Left ventricle myocardium inferior (tissue), 1 donor: ENCODE measurements at regions not wholly inside any gene's neighbourhood (a gene's known extent, or its start where the extent isn't known, plus 50 kb on each side); places are given as distances from the start of the nearest gene placed in this dataset.

Experiments used
- DNase-seq: peaks from one replicate; pipeline ENCODE4 v3.0.0-alpha.2; 2020
- H3K27ac ChIP-seq: fragments of 200-600 bp; replicated peaks from 2 replicates; pipeline ENCODE4 v1.8.0; 2021
- H3K27me3 ChIP-seq: fragments of 200-600 bp; 2 replicates; pipeline ENCODE4 v1.8.0; 2021; ENCODE audit warnings: low read depth
- H3K36me3 ChIP-seq: fragments of 200-600 bp; 2 replicates; pipeline ENCODE4 v1.8.0; 2021
- H3K4me1 ChIP-seq: fragments of 200-600 bp; 2 replicates; pipeline ENCODE4 v1.8.0; 2021
- H3K4me3 ChIP-seq: fragments of 200-600 bp; 2 replicates; pipeline ENCODE4 v1.8.0; 2021; ENCODE audit warnings: mild to moderate bottlenecking, moderate library complexity
- H3K9me3 ChIP-seq: fragments of 200-600 bp; replicated peaks from 2 replicates; pipeline ENCODE4 v1.8.0; 2021
- intact Hi-C: fragments of 100-400 bp; cut with micrococcal nuclease; formaldehyde crosslinking; loops from one replicate; pipeline ENCODE4 v1.11.0; 2022
- TF ChIP-seq, protein P1 (sequence below): fragments of 200-600 bp; IDR thresholded peaks from 2 replicates; pipeline ENCODE4 v1.8.0; 2021; ENCODE audit warnings: antibody characterized with exemption, mild to moderate bottlenecking, borderline replicate concordance
- donor health status: DM: no; HTN: yes; CAD: no; lungs with severe emphysema.

DNA sequence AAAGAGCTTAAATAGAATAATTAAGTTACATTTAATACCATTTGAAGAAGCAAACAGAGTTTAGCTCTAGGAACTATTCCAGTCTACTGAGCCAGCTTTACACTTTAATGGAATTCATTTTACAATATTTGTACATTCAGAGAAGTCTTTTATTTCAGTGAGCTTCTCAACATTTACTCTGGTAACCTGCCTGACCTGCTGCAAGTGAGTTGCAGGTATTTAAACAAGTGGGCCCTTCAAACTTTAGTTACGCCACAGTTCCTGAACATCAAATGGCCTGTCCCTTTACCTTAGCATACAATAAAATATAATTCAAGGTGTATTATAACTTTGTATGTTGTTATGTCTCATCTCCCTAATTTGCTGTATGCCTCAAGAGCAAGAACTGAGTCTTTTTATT, 121.6 kb upstream of the SEMA3C start:
- intact Hi-C loops: no loop called here
- no peaks in the 10 kb centered on the region for H3K36me3 ChIP-seq
- no peak overlapping the region for H3K4me3 ChIP-seq
- no peak overlapping the region for H3K27ac ChIP-seq
- no peaks in the 10 kb centered on the region for H3K9me3 ChIP-seq
- TF ChIP-seq, protein P1, sequence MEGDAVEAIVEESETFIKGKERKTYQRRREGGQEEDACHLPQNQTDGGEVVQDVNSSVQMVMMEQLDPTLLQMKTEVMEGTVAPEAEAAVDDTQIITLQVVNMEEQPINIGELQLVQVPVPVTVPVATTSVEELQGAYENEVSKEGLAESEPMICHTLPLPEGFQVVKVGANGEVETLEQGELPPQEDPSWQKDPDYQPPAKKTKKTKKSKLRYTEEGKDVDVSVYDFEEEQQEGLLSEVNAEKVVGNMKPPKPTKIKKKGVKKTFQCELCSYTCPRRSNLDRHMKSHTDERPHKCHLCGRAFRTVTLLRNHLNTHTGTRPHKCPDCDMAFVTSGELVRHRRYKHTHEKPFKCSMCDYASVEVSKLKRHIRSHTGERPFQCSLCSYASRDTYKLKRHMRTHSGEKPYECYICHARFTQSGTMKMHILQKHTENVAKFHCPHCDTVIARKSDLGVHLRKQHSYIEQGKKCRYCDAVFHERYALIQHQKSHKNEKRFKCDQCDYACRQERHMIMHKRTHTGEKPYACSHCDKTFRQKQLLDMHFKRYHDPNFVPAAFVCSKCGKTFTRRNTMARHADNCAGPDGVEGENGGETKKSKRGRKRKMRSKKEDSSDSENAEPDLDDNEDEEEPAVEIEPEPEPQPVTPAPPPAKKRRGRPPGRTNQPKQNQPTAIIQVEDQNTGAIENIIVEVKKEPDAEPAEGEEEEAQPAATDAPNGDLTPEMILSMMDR: no peak
- no peak for DNase-seq
- H3K4me1 ChIP-seq: no peaks in the 10 kb centered on the region
- H3K27me3 ChIP-seq: no peaks in the 10 kb centered on the region

DNA sequence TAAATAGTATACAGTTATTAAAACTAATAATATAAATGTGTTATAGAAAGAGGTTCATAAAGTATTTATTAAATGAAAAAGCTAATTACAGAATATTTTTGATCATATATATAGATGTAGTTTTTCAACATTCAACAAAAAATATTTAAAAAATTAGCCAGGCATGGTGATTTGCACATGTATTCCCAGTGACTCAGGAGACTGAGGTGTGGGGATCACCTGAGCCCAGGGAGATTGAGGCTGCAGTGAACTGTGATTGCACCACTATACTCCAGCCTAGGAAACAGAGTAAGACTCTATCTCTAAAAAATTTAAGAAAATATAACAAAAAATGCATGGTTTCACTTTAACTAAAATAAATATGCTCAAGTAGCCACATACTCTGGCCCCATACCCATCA, 118.0 kb upstream of the SEMA3C start:
- H3K27ac ChIP-seq: no peak overlapping the region
- intact Hi-C loops: no loop called here
- DNase-seq: no peak

DNA sequence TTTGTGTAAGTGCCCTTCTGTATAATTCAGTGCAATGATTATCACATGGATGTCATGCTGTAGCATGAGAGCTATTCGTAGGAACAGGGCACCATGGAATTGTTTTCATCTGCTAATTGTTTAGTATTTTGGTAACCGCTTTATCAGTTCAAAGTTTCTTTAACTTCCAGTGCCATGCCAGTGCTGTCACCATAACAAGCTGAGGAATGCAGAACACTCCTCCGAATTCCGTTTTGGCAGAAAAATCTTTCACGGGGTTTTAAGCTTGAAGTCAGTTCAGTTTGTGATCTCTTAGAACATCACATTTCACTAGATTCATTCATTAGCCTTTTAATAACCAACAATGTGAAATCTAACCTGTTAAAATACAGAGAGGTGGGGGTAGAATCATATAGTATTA, 117.2 kb upstream of the SEMA3C start:
- H3K27me3 ChIP-seq: no peaks in the 10 kb centered on the region
- intact Hi-C loops: no loop called here
- DNase-seq: no peak

More for the DNA sequence above, 118.0 kb upstream of the SEMA3C start:
- no peak overlapping the region for H3K4me3 ChIP-seq
- H3K27me3 ChIP-seq: no peaks in the 10 kb centered on the region
- H3K4me1 ChIP-seq: no peaks in the 10 kb centered on the region
- H3K9me3 ChIP-seq: no peaks in the 10 kb centered on the region
- H3K36me3 ChIP-seq: no peaks in the 10 kb centered on the region
- TF ChIP-seq, protein P1: no peak

DNA sequence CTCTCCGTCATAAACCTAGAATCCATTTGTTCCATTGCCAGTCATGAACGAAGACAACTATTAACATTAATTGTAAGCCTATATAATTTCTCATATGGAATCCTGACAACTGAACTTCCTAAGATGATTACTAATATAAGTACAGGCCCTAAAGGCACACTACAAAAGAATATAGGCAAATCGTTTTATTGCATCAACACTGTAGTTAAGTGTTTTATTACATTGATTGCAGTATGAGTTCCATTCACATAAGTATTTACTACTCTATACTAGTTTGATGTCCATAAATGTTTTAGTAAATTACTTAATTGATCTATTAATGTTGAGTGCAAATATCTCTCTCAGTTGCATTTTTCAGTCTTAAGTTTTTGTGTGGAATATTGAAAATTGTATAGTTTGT, 113.1 kb upstream of the SEMA3C start:
- intact Hi-C loops: no loop called here
- Histone ChIP-seq H3K27me3 (no peaks in the 10 kb centered on the region), H3K27ac (no peak overlapping the region), H3K4me1 (no peaks in the 10 kb centered on the region), H3K36me3 (no peaks in the 10 kb centered on the region), H3K9me3 (no peaks in the 10 kb centered on the region), H3K4me3 (no peak overlapping the region)
- no peak for DNase-seq
- TF ChIP-seq, protein P1: no peak

More for the DNA sequence above, 117.2 kb upstream of the SEMA3C start:
- no peaks in the 10 kb centered on the region for H3K4me1 ChIP-seq
- H3K4me3 ChIP-seq: no peak overlapping the region
- no peak overlapping the region for H3K27ac ChIP-seq
- TF ChIP-seq, protein P1: no peak
- H3K9me3 ChIP-seq: no peaks in the 10 kb centered on the region
- H3K36me3 ChIP-seq: no peaks in the 10 kb centered on the region

DNA sequence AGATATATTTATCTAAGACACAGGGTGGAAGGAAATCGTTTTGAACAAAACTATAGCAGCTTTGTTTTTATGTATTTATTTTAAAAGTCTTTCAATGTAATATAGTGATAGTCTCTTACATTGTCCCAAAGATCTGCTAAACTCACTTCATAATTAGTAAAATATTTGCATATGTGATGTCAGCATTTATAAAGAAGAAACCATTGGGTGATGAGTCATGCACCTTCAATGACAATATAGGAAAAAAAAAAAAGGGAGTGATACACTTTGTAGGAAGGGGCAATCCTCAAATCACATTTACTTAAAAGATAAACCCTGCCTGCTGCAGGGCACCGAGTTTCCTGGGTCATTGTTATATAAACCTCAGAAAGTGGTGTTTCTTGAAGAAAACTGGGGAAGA, 112.4 kb upstream of the SEMA3C start:
- Histone ChIP-seq H3K27ac (no peak overlapping the region), H3K9me3 (no peaks in the 10 kb centered on the region), H3K4me1 (no peaks in the 10 kb centered on the region), H3K36me3 (no peaks in the 10 kb centered on the region), H3K27me3 (no peaks in the 10 kb centered on the region), H3K4me3 (no peak overlapping the region)
- intact Hi-C loops: no loop called here
- TF ChIP-seq, protein P1: no peak
- no peak for DNase-seq

DNA sequence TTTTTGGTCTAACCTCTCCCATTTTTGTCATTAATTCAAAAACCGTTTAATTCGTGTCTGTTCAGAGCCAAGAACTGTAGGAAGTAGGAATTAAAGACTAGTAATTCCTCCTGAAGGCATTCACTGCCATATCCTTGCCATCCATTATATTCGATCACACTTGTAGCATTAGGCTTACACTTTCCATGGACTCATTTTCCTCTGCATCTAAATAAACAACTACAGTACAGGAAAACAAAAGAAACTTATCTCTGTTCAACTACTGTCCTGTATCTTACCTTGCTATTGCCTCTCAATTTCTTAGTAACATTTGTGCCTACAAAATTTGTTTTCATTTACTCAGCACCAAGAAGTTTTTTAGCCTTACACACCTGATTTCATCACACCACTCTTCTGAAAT, 111.6 kb upstream of the SEMA3C start:
- H3K27ac ChIP-seq: no peak overlapping the region
- no peak for DNase-seq
- H3K9me3 ChIP-seq: no peaks in the 10 kb centered on the region
- intact Hi-C loops: no loop called here
- no peaks in the 10 kb centered on the region for H3K27me3 ChIP-seq
- H3K36me3 ChIP-seq: no peaks in the 10 kb centered on the region
- TF ChIP-seq, protein P1: no peak
- no peaks in the 10 kb centered on the region for H3K4me1 ChIP-seq
- H3K4me3 ChIP-seq: no peak overlapping the region
